Panc1 (cell line): ENCODE measurements at regions not wholly inside any gene's neighbourhood (a gene's known extent, or its start where the extent isn't known, plus 50 kb on each side); places are given as distances from the start of the nearest gene placed in this dataset.

Experiments used
- ATAC-seq: fragments of 200-7000 bp; cut with Tn5 transposase; 2 replicates; pipeline ENCODE4 v1.9.1; 2020; ENCODE audit warnings: mild to moderate bottlenecking, moderate library complexity
- BruUV-seq: library from RNA; stranded (reverse); fragments of 400-500 nt; replicated peaks from 2 replicates; lab custom pipeline; 2021; lab: Mats Ljungman, UMichigan
- CTCF ChIA-PET: fragments of 300-600 bp; sonication (Branson Sonifier 250); formaldehyde crosslinking; loops from one replicate; lab custom pipeline; 2022; ENCODE audit warnings: antibody characterized with exemption; lab: Charles Lee
- POLR2A ChIA-PET: fragments of 300-600 bp; sonication (Branson Sonifier 250); formaldehyde crosslinking; loops from one replicate; lab custom pipeline; 2022; ENCODE audit warnings: antibody characterized with exemption; lab: Charles Lee
- DNase-seq: peaks from one replicate; pipeline ENCODE4 v3.0.0-alpha.2; 2010; ENCODE audit warnings: low read depth, low spot score
- H3K27ac ChIP-seq: 2 replicates; pipeline ENCODE4 v1.5.1; 2011; ENCODE audit warnings: mild to moderate bottlenecking, low read length, inconsistent platforms
- H3K27me3 ChIP-seq: fragments of 200-500 bp; sonication (Bioruptor generic); 2 replicates; pipeline ENCODE4 v1.6.0; 2014; ENCODE audit warnings: low read length, inconsistent platforms; ENCODE audit not compliant: control insufficient read depth, insufficient read depth
- H3K36me3 ChIP-seq: fragments of 200-500 bp; sonication (Bioruptor generic); 2 replicates; pipeline ENCODE4 v1.5.1; 2014; ENCODE audit warnings: inconsistent platforms, mild to moderate bottlenecking, low read length, moderate library complexity; ENCODE audit not compliant: control insufficient read depth, insufficient read depth
- H3K4me1 ChIP-seq: 2 replicates; pipeline ENCODE4 v1.5.1; 2011; ENCODE audit warnings: inconsistent platforms, mild to moderate bottlenecking, low read length, moderate library complexity; ENCODE audit not compliant: control insufficient read depth, insufficient read depth
- H3K4me3 ChIP-seq, 2 experiments: 2 replicates each; pipeline ENCODE4 v1.5.1; 2011 to 2012; ENCODE audit warnings: low read depth in 2 of 2, low read length in 2 of 2, mild to moderate bottlenecking in 2 of 2, inconsistent platforms in 1 of 2, moderate library complexity in 1 of 2
- H3K9me3 ChIP-seq: fragments of 200-500 bp; sonication (Bioruptor generic); 2 replicates; pipeline ENCODE4 v1.5.1; 2014; ENCODE audit warnings: low read depth, mild to moderate bottlenecking, inconsistent platforms, low read length, moderate library complexity; ENCODE audit not compliant: control insufficient read depth, insufficient read depth
- POLR2AphosphoS5 ChIP-seq: IDR thresholded peaks from 2 replicates; pipeline ENCODE4 v1.6.1; 2012; ENCODE audit warnings: mild to moderate bottlenecking, low read depth, low read length, moderate library complexity
- SIN3A ChIP-seq: IDR thresholded peaks from 2 replicates; pipeline ENCODE4 v1.6.1; 2012; ENCODE audit warnings: low read depth, mild to moderate bottlenecking, low read length, moderate library complexity, borderline replicate concordance; ENCODE audit not compliant: insufficient read depth
- TCF7L2 ChIP-seq: IDR thresholded peaks from 2 replicates; pipeline ENCODE4 v1.6.1; 2011; ENCODE audit warnings: mild to moderate bottlenecking, low read depth, low read length, inconsistent platforms
- in situ Hi-C: cut with HindIII; loops from 2 replicates; pipeline ENCODE4 v1.10.0; 2016; ENCODE audit warnings: low sequenced_read_pairs, low pct_unique_long_range_greater_than_20kb
- intact Hi-C: fragments of 100-400 bp; cut with micrococcal nuclease; formaldehyde crosslinking; loops from one replicate; pipeline ENCODE4 v1.10.0; 2022; ENCODE audit not compliant: unreplicated experiment
- TF ChIP-seq, protein P1 (sequence below), 2 experiments: IDR thresholded peaks; 2 replicates each; pipeline ENCODE4 v1.6.1; 2011 to 2012; ENCODE audit warnings: low read depth in 2 of 2, control low read depth in 1 of 2, low read length in 1 of 2, mild to moderate bottlenecking in 1 of 2, moderate library complexity in 1 of 2; ENCODE audit not compliant: insufficient read depth in 1 of 2
- TF ChIP-seq, protein P2 (sequence below): fragments of 450-650 bp; IDR thresholded peaks from 2 replicates; pipeline ENCODE4 v1.5.1; 2017; ENCODE audit warnings: mild to moderate bottlenecking

- Histone ChIP-seq H3K4me1 (no peaks in the 10 kb centered on the region), H3K27me3 (no peaks in the 10 kb centered on the region), H3K4me3 (no peak overlapping the region), H3K36me3 (no peaks in the 10 kb centered on the region), H3K9me3 (no peaks in the 10 kb centered on the region), H3K27ac (no peak overlapping the region)
- in situ Hi-C loops (no loop called here), intact Hi-C loops (no loop called here)
- ChIA-PET POLR2A (no interaction called here), CTCF (no interaction called here)
- DNase-seq: no peak
- BruUV-seq: no TSS peak
- ATAC-seq: no peak
- TF ChIP-seq SIN3A: no peak
- TF ChIP-seq, protein P1, sequence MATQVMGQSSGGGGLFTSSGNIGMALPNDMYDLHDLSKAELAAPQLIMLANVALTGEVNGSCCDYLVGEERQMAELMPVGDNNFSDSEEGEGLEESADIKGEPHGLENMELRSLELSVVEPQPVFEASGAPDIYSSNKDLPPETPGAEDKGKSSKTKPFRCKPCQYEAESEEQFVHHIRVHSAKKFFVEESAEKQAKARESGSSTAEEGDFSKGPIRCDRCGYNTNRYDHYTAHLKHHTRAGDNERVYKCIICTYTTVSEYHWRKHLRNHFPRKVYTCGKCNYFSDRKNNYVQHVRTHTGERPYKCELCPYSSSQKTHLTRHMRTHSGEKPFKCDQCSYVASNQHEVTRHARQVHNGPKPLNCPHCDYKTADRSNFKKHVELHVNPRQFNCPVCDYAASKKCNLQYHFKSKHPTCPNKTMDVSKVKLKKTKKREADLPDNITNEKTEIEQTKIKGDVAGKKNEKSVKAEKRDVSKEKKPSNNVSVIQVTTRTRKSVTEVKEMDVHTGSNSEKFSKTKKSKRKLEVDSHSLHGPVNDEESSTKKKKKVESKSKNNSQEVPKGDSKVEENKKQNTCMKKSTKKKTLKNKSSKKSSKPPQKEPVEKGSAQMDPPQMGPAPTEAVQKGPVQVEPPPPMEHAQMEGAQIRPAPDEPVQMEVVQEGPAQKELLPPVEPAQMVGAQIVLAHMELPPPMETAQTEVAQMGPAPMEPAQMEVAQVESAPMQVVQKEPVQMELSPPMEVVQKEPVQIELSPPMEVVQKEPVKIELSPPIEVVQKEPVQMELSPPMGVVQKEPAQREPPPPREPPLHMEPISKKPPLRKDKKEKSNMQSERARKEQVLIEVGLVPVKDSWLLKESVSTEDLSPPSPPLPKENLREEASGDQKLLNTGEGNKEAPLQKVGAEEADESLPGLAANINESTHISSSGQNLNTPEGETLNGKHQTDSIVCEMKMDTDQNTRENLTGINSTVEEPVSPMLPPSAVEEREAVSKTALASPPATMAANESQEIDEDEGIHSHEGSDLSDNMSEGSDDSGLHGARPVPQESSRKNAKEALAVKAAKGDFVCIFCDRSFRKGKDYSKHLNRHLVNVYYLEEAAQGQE (IDR thresholded peaks at IDR 0.05; ENCODE audit: insufficient read depth in 1 of 2, low read depth in 2 of 2, low read length in 1 of 2): no peak
Observed at GRCh38 chr6:126603410-126603809, 263.5 kb downstream of the CENPW start.

DNA sequence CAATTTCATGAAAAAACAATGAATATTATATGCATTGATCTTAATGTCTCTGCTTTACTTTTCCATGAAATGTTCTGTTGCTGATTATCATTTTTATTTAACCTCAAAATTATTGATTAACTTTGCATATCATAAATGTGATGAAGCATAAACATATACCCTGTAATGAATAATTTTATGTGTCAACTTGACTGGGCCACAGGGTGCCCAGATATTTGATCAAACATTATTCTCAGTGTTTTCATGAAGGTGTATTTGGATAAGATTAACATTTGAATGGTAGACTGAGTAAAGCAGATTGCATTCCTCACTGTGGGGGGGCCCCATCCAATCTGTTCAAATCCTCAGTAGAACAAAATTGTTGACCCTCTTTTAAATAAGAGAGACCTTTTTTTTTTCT is 265.2 kb downstream of the CENPW start:
- intact Hi-C loops (no loop called here), in situ Hi-C loops (no loop called here)
- Histone ChIP-seq H3K36me3 (no peaks in the 10 kb centered on the region), H3K4me3 (no peak overlapping the region), H3K4me1 (no peaks in the 10 kb centered on the region), H3K27me3 (no peaks in the 10 kb centered on the region), H3K9me3 (no peaks in the 10 kb centered on the region), H3K27ac (no peak overlapping the region)
- DNase-seq (no peak), ATAC-seq (no peak)
- TF ChIP-seq, protein P2, sequence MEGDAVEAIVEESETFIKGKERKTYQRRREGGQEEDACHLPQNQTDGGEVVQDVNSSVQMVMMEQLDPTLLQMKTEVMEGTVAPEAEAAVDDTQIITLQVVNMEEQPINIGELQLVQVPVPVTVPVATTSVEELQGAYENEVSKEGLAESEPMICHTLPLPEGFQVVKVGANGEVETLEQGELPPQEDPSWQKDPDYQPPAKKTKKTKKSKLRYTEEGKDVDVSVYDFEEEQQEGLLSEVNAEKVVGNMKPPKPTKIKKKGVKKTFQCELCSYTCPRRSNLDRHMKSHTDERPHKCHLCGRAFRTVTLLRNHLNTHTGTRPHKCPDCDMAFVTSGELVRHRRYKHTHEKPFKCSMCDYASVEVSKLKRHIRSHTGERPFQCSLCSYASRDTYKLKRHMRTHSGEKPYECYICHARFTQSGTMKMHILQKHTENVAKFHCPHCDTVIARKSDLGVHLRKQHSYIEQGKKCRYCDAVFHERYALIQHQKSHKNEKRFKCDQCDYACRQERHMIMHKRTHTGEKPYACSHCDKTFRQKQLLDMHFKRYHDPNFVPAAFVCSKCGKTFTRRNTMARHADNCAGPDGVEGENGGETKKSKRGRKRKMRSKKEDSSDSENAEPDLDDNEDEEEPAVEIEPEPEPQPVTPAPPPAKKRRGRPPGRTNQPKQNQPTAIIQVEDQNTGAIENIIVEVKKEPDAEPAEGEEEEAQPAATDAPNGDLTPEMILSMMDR: no peak
- TF ChIP-seq POLR2AphosphoS5: no peak
- TF ChIP-seq SIN3A: no peak
- TF ChIP-seq TCF7L2: no peak
- TF ChIP-seq, protein P1 (IDR thresholded peaks at IDR 0.05; ENCODE audit: insufficient read depth in 1 of 2, low read depth in 2 of 2, low read length in 1 of 2): no peak
- no TSS peak for BruUV-seq
- ChIA-PET CTCF (no interaction called here), POLR2A (no interaction called here)
